HG03108 (cell line): ENCODE measurements at regions not wholly inside any gene's neighbourhood (a gene's known extent, or its start where the extent isn't known, plus 50 kb on each side); places are given as distances from the start of the nearest gene placed in this dataset.

Experiments used
- ATAC-seq: cut with Tn5 transposase; IDR thresholded peaks from one replicate; pipeline ENCODE4 v1.9.1; 2021; ENCODE audit warnings: moderate library complexity; ENCODE audit not compliant: unreplicated experiment

DNA sequence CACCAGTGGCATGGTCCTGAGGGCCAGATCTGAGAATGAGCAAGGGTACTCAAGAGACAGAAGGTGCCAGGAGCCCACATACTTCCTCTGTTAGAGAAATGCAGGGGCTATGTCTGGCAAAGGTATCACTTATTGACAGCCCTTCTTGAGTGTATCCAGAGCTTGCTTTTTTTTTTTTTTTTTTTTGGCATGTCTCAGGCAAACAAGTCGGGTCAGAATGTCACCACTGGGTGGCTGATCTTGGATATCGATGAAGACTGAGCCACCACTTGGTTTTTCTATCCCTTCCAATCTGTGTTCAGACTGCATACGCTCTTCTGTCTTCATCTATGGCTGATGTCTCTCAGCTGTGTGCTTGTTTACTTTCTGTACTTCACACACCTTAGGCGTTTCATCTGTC, 363.4 kb upstream of the C2CD4B start:
- ATAC-seq, result no peak

DNA sequence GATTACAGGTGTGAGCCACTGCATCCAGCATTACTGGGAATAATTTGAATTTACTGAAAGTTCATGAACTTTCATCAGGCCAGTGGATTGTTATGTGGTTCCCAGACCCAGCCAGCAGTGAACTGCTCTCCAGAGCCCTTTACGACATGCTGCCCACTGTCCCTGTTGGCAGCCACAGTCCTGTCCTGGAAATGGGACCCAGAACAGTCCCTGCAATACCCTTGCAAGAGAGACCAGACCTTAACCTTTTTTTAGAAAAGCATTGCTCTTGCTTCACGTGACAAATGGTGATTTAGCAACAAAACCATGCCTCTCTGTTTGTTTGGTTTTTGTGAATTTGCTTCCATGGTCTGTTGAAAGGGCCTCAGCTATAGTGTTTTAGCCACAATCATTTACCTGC, 367.3 kb upstream of the C2CD4B start:
- no peak for ATAC-seq

DNA sequence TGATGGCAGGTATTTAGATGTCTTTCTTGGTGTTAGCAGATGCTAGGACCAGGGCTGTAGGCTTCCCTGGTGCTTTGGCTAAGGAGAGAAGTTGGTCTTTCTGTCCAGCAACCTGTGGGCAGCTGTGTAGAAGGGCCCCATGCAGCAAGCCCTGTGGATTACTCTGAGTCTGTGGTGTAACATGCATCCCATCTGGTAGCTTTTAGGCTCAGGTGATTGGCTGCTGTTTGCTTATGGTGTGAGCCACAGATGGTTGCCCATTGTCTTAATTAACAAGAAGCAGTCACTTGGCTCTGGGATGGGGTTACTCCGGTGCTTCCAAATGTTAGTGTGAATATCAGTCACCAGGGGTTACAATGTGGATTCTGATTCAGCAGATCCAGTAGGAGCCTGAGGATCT, 368.6 kb upstream of the C2CD4B start:
- ATAC-seq, result no peak

DNA sequence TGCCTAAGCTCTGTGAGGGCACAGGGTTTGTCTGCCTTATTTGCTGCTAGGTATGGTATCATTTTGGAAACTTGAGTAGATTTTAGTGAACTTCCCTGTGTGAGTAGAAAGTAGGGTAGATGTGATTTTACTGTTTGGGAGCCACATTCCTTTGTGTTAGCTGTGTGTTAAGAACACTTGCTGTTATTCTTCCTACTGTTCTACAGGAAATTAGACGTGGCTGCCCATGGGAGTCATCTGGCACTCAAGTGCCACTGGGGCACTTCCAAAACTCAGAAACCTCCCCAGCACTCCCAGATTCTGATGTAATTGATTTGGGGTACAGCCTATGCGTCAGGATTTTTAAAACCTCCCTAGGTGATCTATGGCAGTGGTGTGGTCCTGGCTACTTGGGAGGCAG, 369.9 kb upstream of the C2CD4B start:
- ATAC-seq, result no peak

- no peak for ATAC-seq
Observed at GRCh38 chr15:62539236-62539635, 374.2 kb upstream of the C2CD4B start.

DNA sequence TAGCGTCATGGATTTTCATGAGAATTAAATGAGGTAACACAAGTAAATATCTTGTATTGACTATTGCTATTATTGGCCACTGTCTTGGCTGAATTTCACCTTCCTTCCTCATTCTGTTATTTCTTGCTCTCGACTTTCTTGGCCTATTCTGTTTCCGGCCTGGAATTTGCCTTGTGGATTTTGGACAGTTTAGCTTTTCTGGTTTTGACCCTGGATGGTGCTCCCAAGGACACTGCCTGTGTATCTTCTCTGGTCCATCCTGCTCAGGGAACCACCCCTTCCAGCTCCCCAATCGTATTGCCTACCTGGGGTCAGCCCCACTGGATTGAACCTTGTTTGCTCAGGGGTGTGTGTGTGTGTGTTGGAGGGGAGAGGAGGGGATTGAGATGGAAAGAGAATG, 376.2 kb upstream of the C2CD4B start:
- ATAC-seq, result no peak

DNA sequence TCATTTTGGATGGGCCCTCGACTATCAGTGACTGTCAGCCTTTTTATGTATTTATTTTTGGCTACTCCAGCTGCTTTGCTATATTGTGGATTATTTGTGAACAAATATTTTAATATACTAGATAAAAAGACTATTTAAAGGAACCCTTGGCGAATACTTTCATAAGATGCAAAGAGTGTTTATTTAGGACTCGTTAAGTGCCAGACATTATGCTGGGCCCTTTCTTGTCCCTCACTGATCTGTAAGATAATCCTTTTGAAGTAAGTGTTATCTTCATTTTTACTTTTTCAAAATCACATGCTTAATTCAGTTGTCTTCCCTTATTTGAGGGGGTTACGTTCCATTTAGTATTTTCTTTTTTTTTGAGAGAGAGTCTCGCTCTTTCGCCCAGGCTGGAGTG, 376.8 kb upstream of the C2CD4B start:
- ATAC-seq, result no peak

- ATAC-seq, result no peak
Observed at GRCh38 chr15:62544446-62544845, 379.4 kb upstream of the C2CD4B start.

DNA sequence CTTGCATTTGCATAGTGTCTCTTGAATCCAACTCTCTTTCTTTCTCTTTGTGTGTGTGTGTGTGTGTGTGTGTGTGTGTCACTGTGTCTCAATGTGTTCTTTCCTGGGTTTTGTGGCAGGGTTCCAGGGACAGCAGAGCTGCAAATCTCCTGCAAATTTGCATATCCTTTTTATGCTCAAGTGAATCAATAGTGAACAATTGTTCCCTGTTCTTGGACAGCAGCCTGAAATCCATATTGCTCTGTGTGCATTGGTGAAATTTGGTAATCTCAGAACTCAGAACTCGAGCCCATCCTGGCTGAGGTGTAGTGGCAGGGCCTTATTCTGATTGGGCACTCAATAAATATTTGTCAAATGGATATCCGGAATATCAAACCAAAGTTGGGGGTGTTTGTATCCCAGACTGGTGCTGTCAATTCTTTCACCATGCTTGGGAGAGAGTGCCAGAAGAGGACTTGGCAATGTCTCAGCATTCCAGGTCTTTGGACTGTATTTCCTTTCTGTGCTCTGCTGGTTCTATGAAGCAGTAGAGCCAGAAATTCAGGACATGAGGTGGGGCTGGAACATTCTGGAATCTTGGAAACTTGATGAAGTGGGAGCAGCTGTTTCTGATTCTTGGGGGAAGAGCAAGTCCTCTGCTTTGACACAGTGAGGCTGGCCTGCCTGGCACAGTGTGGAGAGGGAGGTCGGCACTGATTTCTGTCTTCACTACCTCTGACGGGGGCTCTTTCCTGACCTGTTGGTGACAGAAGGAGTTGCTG, 380.6 kb upstream of the C2CD4B start:
- no peak for ATAC-seq

GRCh38 chr15:62546628-62547027, 381.5 kb upstream of the C2CD4B start:
- no peak for ATAC-seq

DNA sequence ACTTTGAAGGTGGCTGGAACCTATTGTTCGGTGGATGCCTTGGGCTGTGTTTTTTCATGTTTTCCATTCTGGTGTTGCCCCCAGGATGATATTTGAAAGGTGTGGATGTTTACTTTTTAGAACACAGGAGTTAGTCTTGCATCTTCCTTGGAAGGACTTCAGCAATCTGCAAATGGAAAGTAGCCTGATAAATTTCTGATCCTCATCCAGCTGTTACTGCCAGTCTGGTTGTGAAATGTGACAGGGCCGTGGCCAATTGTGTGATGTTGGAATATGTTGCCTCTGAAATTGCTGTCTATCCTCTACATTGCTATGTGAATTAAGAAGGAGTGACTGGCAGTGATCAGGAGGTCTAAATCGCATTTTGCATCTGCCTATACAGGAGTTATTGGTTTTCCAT, 382.5 kb upstream of the C2CD4B start:
- ATAC-seq, result no peak

GRCh38 chr15:62549345-62549970, 384.4 kb upstream of the C2CD4B start:
- no peak for ATAC-seq

- ATAC-seq, result no peak
Observed at GRCh38 chr15:62550106-62550505, 385.0 kb upstream of the C2CD4B start.

GRCh38 chr15:62552444-62552843, 387.4 kb upstream of the C2CD4B start:
- ATAC-seq, result no peak

DNA sequence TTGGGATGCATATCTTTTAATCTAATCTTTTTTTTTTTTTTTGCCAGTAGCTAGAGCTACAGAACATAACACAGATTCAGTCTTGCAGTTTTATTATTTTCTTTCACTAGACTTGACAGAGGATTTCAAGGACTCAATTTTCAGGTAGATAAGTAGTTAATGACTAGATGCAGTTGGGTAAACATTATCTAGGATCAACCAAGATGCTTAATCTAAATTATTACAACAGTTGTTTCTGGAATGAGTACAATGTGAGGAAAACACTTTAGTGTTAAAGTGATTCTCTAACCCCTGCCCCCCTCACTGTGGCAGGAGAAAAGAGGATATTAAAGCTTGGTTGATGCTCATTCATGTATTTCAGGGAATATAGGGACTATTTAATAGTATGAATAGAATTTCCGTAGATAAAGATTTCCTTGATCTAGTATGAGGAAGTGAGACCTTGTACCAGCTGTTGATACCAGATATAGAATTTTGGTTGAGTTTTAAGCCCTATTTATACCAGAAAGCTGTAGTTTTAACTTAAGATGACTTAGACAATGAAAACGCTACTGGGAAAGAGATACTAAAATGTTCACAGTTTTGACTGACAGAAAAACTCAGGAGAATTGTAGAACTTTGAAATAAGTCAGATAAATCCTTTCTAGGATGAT, 389.0 kb upstream of the C2CD4B start:
- ATAC-seq, result no peak

GRCh38 chr15:62558640-62559380, 393.7 kb upstream of the C2CD4B start:
- ATAC-seq, result no peak

GRCh38 chr15:62559381-62559733, 394.3 kb upstream of the C2CD4B start:
- no peak for ATAC-seq

DNA sequence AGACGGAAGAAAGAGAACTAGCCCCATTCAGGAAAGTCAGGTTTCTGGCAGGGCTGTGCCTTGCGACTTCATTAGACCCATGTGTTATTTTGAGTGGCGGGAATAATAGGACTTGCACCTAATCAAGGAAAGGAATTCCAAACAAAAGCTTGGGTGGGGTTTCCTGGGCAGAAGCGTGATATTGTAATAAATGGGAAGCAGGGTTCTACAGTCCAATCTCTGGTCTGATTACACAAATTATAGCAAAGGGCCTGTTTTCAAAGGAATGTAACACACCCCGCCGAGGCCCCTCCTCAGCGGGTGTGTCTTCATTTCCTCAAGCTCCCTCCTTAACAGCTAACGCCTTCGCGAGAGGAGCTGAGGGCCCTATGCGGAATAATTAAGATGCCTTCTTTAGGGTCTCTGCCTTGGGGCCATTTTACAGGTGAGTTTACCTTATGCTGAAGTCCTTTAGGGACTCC, 396.0 kb upstream of the C2CD4B start:
- no peak for ATAC-seq

GRCh38 chr15:62561571-62561970, 396.5 kb upstream of the C2CD4B start:
- ATAC-seq, result no peak

- ATAC-seq, result no peak
Observed at GRCh38 chr15:62564886-62565633, 400.0 kb upstream of the C2CD4B start.

GRCh38 chr15:62565634-62566026, 400.5 kb upstream of the C2CD4B start:
- ATAC-seq, result no peak
